HS-27A (cell line): ENCODE measurements at regions not wholly inside any gene's neighbourhood (a gene's known extent, or its start where the extent isn't known, plus 50 kb on each side); places are given as distances from the start of the nearest gene placed in this dataset.
"Not testable (repeated sequence)": the region's sequence is repeated elsewhere in the genome, so short reads cannot be mapped to it uniquely, and the experiment has no call there.

Experiments
- DNase-seq: peaks from one replicate; pipeline ENCODE4 v3.0.0-alpha.2; 2012; ENCODE audit warnings: low read depth, missing footprints

GRCh38 chr3:82761858-82762257 lies 1000.4 kb upstream of the GBE1 start:
- DNase-seq: no peak

- no peak for DNase-seq
These were observed 984.1 kb upstream of the GBE1 start for GRCh38 chr3:82745544-82745943.

- no peak for DNase-seq
These were observed 981.8 kb upstream of the GBE1 start for GRCh38 chr3:82743196-82743595.

- no peak for DNase-seq
These were observed 979.9 kb upstream of the GBE1 start for GRCh38 chr3:82741346-82741745.

- DNase-seq: no peak
These were observed 977.9 kb upstream of the GBE1 start for GRCh38 chr3:82739390-82739789.

GRCh38 chr3:82736696-82737277 lies 975.3 kb upstream of the GBE1 start:
- no peak for DNase-seq

GRCh38 chr3:82715091-82715856 lies 953.8 kb upstream of the GBE1 start:
- DNase-seq: no peak

- peak; percentile 36 for DNase-seq
These were observed 945.6 kb upstream of the GBE1 start for GRCh38 chr3:82707035-82707434.

- peak; percentile 84 for DNase-seq
These were observed 924.3 kb upstream of the GBE1 start for GRCh38 chr3:82685761-82686160.

- no peak for DNase-seq
These were observed 915.0 kb upstream of the GBE1 start for GRCh38 chr3:82676356-82677026.

- no peak for DNase-seq
These were observed 911.5 kb upstream of the GBE1 start for GRCh38 chr3:82672966-82673365.

GRCh38 chr3:82671466-82671865 lies 910.0 kb upstream of the GBE1 start:
- no peak for DNase-seq

- DNase-seq: no peak
These were observed 893.3 kb upstream of the GBE1 start for GRCh38 chr3:82654708-82655107.

- DNase-seq: peak; percentile 39
These were observed 882.5 kb upstream of the GBE1 start for GRCh38 chr3:82643948-82644347.

- no peak for DNase-seq
These were observed 880.3 kb upstream of the GBE1 start for GRCh38 chr3:82641701-82642100.

GRCh38 chr3:82640254-82640653 lies 878.8 kb upstream of the GBE1 start:
- no peak for DNase-seq

- no peak for DNase-seq
These were observed 876.1 kb upstream of the GBE1 start for GRCh38 chr3:82637574-82637973.

GRCh38 chr3:82636177-82636576 lies 874.7 kb upstream of the GBE1 start:
- DNase-seq: no peak

- DNase-seq: no peak
These were observed 871.9 kb upstream of the GBE1 start for GRCh38 chr3:82633319-82633718.

- DNase-seq: no peak
These were observed 868.5 kb upstream of the GBE1 start for GRCh38 chr3:82629937-82630336.

- no peak for DNase-seq
These were observed 867.1 kb upstream of the GBE1 start for GRCh38 chr3:82628385-82629014.

GRCh38 chr3:82627733-82628132 lies 866.3 kb upstream of the GBE1 start:
- no peak for DNase-seq

- DNase-seq: not testable (repeated sequence)
These were observed 859.3 kb upstream of the GBE1 start for GRCh38 chr3:82620744-82621143.
